ENCODE measurements at regions not wholly inside any gene's neighbourhood (a gene's known extent, or its start where the extent isn't known, plus 50 kb on each side); places are given as distances from the start of the nearest gene placed in this dataset.

DNA sequence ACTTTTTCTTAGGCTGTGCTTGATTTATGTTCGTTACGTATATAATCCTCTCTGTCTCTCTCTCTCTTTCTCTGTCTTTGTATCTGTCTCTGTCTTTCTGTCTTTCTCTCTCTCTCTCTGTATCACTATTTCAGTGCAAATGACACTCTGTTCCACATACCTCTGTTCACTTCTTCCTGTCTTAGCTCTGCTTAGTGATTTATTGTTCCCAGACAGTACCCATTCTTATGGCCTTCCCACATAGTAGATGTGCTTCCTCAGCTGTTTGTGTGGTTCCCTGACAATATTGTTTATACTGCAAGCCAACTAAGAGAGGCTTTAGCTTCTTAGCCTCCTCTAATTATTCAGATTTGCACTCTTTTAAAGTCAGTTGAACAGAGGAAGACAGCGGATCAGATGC, 1244.2 kb downstream of the DIAPH3 start:
- TF ChIP-seq, protein P1, sequence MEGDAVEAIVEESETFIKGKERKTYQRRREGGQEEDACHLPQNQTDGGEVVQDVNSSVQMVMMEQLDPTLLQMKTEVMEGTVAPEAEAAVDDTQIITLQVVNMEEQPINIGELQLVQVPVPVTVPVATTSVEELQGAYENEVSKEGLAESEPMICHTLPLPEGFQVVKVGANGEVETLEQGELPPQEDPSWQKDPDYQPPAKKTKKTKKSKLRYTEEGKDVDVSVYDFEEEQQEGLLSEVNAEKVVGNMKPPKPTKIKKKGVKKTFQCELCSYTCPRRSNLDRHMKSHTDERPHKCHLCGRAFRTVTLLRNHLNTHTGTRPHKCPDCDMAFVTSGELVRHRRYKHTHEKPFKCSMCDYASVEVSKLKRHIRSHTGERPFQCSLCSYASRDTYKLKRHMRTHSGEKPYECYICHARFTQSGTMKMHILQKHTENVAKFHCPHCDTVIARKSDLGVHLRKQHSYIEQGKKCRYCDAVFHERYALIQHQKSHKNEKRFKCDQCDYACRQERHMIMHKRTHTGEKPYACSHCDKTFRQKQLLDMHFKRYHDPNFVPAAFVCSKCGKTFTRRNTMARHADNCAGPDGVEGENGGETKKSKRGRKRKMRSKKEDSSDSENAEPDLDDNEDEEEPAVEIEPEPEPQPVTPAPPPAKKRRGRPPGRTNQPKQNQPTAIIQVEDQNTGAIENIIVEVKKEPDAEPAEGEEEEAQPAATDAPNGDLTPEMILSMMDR (IDR thresholded peaks at IDR 0.05), result no peak
- TF ChIP-seq EP300 (IDR thresholded peaks at IDR 0.05) (no peak), POLR2A (IDR thresholded peaks at IDR 0.05) (no peak)

Measured in sigmoid colon (tissue), 4 donors.